Upper lobe of left lung (tissue), 6 donors: ENCODE measurements at regions not wholly inside any gene's neighbourhood (a gene's known extent, or its start where the extent isn't known, plus 50 kb on each side); places are given as distances from the start of the nearest gene placed in this dataset.
A peak's percentile ranks its signal among the peaks of the same experiment; 100 is the strongest.

ENCODE experiments used
- ATAC-seq, 2 donors: fragments of 200-7000 bp; cut with Tn5 transposase; one replicate each; pipeline ENCODE4 v1.9.1; 2022; ENCODE audit warnings: mild to moderate bottlenecking in 2 of 2, moderate library complexity in 2 of 2; ENCODE audit not compliant: low FRiP score in 2 of 2
- DNase-seq, 2 donors: peaks; one replicate each; pipeline ENCODE4 v3.0.0-alpha.2; 2019 to 2020
- H3K27ac ChIP-seq, 4 donors: fragments of 200-600 bp; sonication (generic); one replicate each; pipeline ENCODE4 v1.5.1; 2016 to 2019
- H3K27me3 ChIP-seq, 4 donors: fragments of 200-600 bp; sonication (generic); one replicate each; pipeline ENCODE4 v1.5.1; 2017 to 2019
- H3K36me3 ChIP-seq, 4 donors: fragments of 200-600 bp; sonication (generic); one replicate each; pipeline ENCODE4 v1.5.1; 2016 to 2019
- H3K4me1 ChIP-seq, 4 donors: fragments of 200-600 bp; sonication (generic); one replicate each; pipeline ENCODE4 v1.5.1; 2018 to 2019
- H3K4me3 ChIP-seq, 4 donors: fragments of 200-600 bp; sonication (generic); one replicate each; pipeline ENCODE4 v1.5.1; 2017 to 2019; ENCODE audit warnings: mild to moderate bottlenecking in 2 of 4, moderate library complexity in 1 of 4
- H3K9me3 ChIP-seq, 4 donors: fragments of 200-600 bp; sonication (generic); one replicate each; pipeline ENCODE4 v1.5.1; 2018 to 2019
- CTCF ChIP-seq, 6 experiments: fragments of 450-650 bp in 4 of 6; fragments of 200-600 bp in 2 of 6; sonication (generic) in 2 of 6; IDR thresholded peaks; one replicate each; pipeline ENCODE4 v1.5.1; 2016 to 2019; ENCODE audit warnings: antibody characterized with exemption in 6 of 6
- EP300 ChIP-seq, 4 donors: sonication (generic); formaldehyde crosslinking; IDR thresholded peaks; one replicate each; pipeline ENCODE4 v1.5.1; 2017; ENCODE audit warnings: antibody characterized with exemption in 4 of 4, control low read depth in 2 of 4
- POLR2A ChIP-seq, 4 donors: fragments of 450-650 bp; IDR thresholded peaks; one replicate each; pipeline ENCODE4 v1.5.1; 2016 to 2017; ENCODE audit warnings: antibody characterized with exemption in 4 of 4, mild to moderate bottlenecking in 2 of 4
- POLR2AphosphoS5 ChIP-seq, 2 donors: sonication (generic); formaldehyde crosslinking; IDR thresholded peaks; one replicate each; pipeline ENCODE4 v1.5.1; 2017; ENCODE audit warnings: antibody characterized with exemption in 2 of 2
- WGBS, 2 donors: methylation state at CpG; one replicate each; pipeline ENCODE4 v1.1.5; 2017 to 2018; 5-methylcytosine and 5-hydroxymethylcytosine counted together
- donor health status: DM: no; HTN: no; CAD: no; lungs with moderate emphysema.
- donor health status: DM: no; HTN: yes; CAD: no; lungs with severe emphysema.

GRCh38 chr11:45476126-45476525 is 189.3 kb downstream of the CHST1 start:
- Histone ChIP-seq H3K27me3 (no peaks in the 10 kb centered on the region), H3K27ac (no peak overlapping the region), H3K9me3 (no peaks in the 10 kb centered on the region), H3K4me3 (no peak overlapping the region), H3K36me3 (no peaks in the 10 kb centered on the region), H3K4me1 (no peaks in the 10 kb centered on the region)
- TF ChIP-seq EP300 (IDR thresholded peaks at IDR 0.05) = no peak
- TF ChIP-seq POLR2AphosphoS5 (IDR thresholded peaks at IDR 0.05) = no peak
- no peak for TF ChIP-seq CTCF (IDR thresholded peaks at IDR 0.05)
- no peak for TF ChIP-seq POLR2A (IDR thresholded peaks at IDR 0.05)
- WGBS, 2 donors = 92% methylated on average over 2 of the region's 2 CpGs
- ATAC-seq = no peak
- DNase-seq = no peak

GRCh38 chr11:45475173-45475572 is 189.0 kb upstream of the SYT13 start:
- TF ChIP-seq EP300 (IDR thresholded peaks at IDR 0.05) (no peak), POLR2A (IDR thresholded peaks at IDR 0.05) (no peak), POLR2AphosphoS5 (IDR thresholded peaks at IDR 0.05) (no peak), CTCF (IDR thresholded peaks at IDR 0.05) (no peak)
- WGBS, 2 donors = 81 to 93% methylated on average over 2 of the region's 2 CpGs
- H3K36me3 ChIP-seq = no peaks in the 10 kb centered on the region
- H3K4me3 ChIP-seq = no peak overlapping the region
- DNase-seq (no peak), ATAC-seq (no peak)
- H3K27me3 ChIP-seq = no peaks in the 10 kb centered on the region
- H3K27ac ChIP-seq = no peak overlapping the region
- H3K4me1 ChIP-seq = no peaks in the 10 kb centered on the region
- H3K9me3 ChIP-seq = no peaks in the 10 kb centered on the region

- ATAC-seq (no peak), DNase-seq (no peak)
- Histone ChIP-seq H3K36me3 (no peaks in the 10 kb centered on the region), H3K9me3 (no peaks in the 10 kb centered on the region), H3K4me3 (no peak overlapping the region), H3K27me3 (no peaks in the 10 kb centered on the region), H3K27ac (no peak overlapping the region), H3K4me1 (peaks cover 0 to under 1% (median 0%) of the 10 kb centered on the region in 4 donors)
- no peak for TF ChIP-seq CTCF (IDR thresholded peaks at IDR 0.05)
- no peak for TF ChIP-seq EP300 (IDR thresholded peaks at IDR 0.05)
- WGBS, 2 donors = 68 to 70% methylated on average over 3 of the region's 3 CpGs
Measured at GRCh38 chr11:45473341-45473895, 187.3 kb upstream of the SYT13 start.

- TF ChIP-seq CTCF (IDR thresholded peaks at IDR 0.05) = no peak
- TF ChIP-seq EP300 (IDR thresholded peaks at IDR 0.05) = no peak
- no peak for TF ChIP-seq POLR2AphosphoS5 (IDR thresholded peaks at IDR 0.05)
- no peak for TF ChIP-seq POLR2A (IDR thresholded peaks at IDR 0.05)
- H3K9me3 ChIP-seq = no peaks in the 10 kb centered on the region
- no peak overlapping the region for H3K27ac ChIP-seq
- 70 to 83% methylated on average over 14 of the region's 14 CpGs for WGBS, 2 donors
- H3K4me3 ChIP-seq = no peak overlapping the region
- H3K36me3 ChIP-seq = no peaks in the 10 kb centered on the region
- DNase-seq = peak in 1 of 2 donors; percentile 40
- no peaks in the 10 kb centered on the region for H3K27me3 ChIP-seq
- ATAC-seq = no peak
- H3K4me1 ChIP-seq = peaks cover 0 to 5% (median 0%) of the 10 kb centered on the region in 4 donors
Measured at GRCh38 chr11:45472716-45473317, 186.7 kb upstream of the SYT13 start.

- Histone ChIP-seq H3K4me1 (peaks cover 0 to 5% (median 0%) of the 10 kb centered on the region in 4 donors), H3K9me3 (no peaks in the 10 kb centered on the region), H3K4me3 (no peak overlapping the region), H3K27me3 (no peaks in the 10 kb centered on the region), H3K27ac (no peak overlapping the region), H3K36me3 (no peaks in the 10 kb centered on the region)
- DNase-seq (no peak), ATAC-seq (no peak)
- 80 to 96% methylated on average over 1 to 4 of the region's 4 CpGs for WGBS, 2 donors
- no peak for TF ChIP-seq CTCF (IDR thresholded peaks at IDR 0.05)
- TF ChIP-seq EP300 (IDR thresholded peaks at IDR 0.05) = no peak
- TF ChIP-seq POLR2A (IDR thresholded peaks at IDR 0.05) = no peak
- TF ChIP-seq POLR2AphosphoS5 (IDR thresholded peaks at IDR 0.05) = no peak
Measured at GRCh38 chr11:45471266-45471665, 185.1 kb upstream of the SYT13 start.
